ENCODE measurements at regions not wholly inside any gene's neighbourhood (a gene's known extent, or its start where the extent isn't known, plus 50 kb on each side); places are given as distances from the start of the nearest gene placed in this dataset.

GRCh38 chr7:25754751-25755150, 397.2 kb upstream of the NFE2L3 start:
- peaks cover 28% of the 10 kb centered on the region for H3K4me1 ChIP-seq (ENCODE audit: control insufficient read depth, low read depth, low read length)
- no peak overlapping the region for H3K4me3 ChIP-seq (ENCODE audit: low read length)
- no peaks in the 10 kb centered on the region for H3K36me3 ChIP-seq (ENCODE audit: control insufficient read depth, low read depth, low read length)
- H3K9me3 ChIP-seq (ENCODE audit: control insufficient read depth, low read depth, low read length) = no peaks in the 10 kb centered on the region
- no peaks in the 10 kb centered on the region for H3K27me3 ChIP-seq (ENCODE audit: control insufficient read depth, insufficient read depth, low read length)
- no peak overlapping the region for H3K27ac ChIP-seq (ENCODE audit: low read length)
- H3K9ac ChIP-seq (ENCODE audit: low read length) = no peak overlapping the region

GRCh38 chr7:25756601-25757000, 395.4 kb upstream of the NFE2L3 start:
- H3K9ac ChIP-seq (ENCODE audit: low read length) = no peak overlapping the region
- no peaks in the 10 kb centered on the region for H3K36me3 ChIP-seq (ENCODE audit: control insufficient read depth, low read depth, low read length)
- H3K27me3 ChIP-seq (ENCODE audit: control insufficient read depth, insufficient read depth, low read length) = no peaks in the 10 kb centered on the region
- H3K27ac ChIP-seq (ENCODE audit: low read length) = no peak overlapping the region
- peaks cover 27% of the 10 kb centered on the region for H3K4me1 ChIP-seq (ENCODE audit: control insufficient read depth, low read depth, low read length)
- H3K9me3 ChIP-seq (ENCODE audit: control insufficient read depth, low read depth, low read length) = no peaks in the 10 kb centered on the region
- H3K4me3 ChIP-seq (ENCODE audit: low read length) = no peak overlapping the region

- H3K9me3 ChIP-seq (ENCODE audit: control insufficient read depth, low read depth, low read length) = no peaks in the 10 kb centered on the region
- H3K4me3 ChIP-seq (ENCODE audit: low read length) = no peak overlapping the region
- peaks cover 14% of the 10 kb centered on the region for H3K4me1 ChIP-seq (ENCODE audit: control insufficient read depth, low read depth, low read length)
- no peak overlapping the region for H3K27ac ChIP-seq (ENCODE audit: low read length)
- H3K9ac ChIP-seq (ENCODE audit: low read length) = no peak overlapping the region
- H3K36me3 ChIP-seq (ENCODE audit: control insufficient read depth, low read depth, low read length) = no peaks in the 10 kb centered on the region
- H3K27me3 ChIP-seq (ENCODE audit: control insufficient read depth, insufficient read depth, low read length) = no peaks in the 10 kb centered on the region
Observed at GRCh38 chr7:25758559-25758958, 393.4 kb upstream of the NFE2L3 start.

GRCh38 chr7:25759286-25759685, 392.7 kb upstream of the NFE2L3 start:
- Histone ChIP-seq H3K9me3 (ENCODE audit: control insufficient read depth, low read depth, low read length) (no peaks in the 10 kb centered on the region), H3K36me3 (ENCODE audit: control insufficient read depth, low read depth, low read length) (no peaks in the 10 kb centered on the region), H3K4me3 (ENCODE audit: low read length) (no peak overlapping the region), H3K4me1 (ENCODE audit: control insufficient read depth, low read depth, low read length) (peaks cover 12% of the 10 kb centered on the region), H3K27ac (ENCODE audit: low read length) (no peak overlapping the region), H3K27me3 (ENCODE audit: control insufficient read depth, insufficient read depth, low read length) (no peaks in the 10 kb centered on the region), H3K9ac (ENCODE audit: low read length) (no peak overlapping the region)

GRCh38 chr7:25759748-25760147, 392.2 kb upstream of the NFE2L3 start:
- Histone ChIP-seq H3K4me1 (ENCODE audit: control insufficient read depth, low read depth, low read length) (peaks cover 12% of the 10 kb centered on the region), H3K4me3 (ENCODE audit: low read length) (no peak overlapping the region), H3K27ac (ENCODE audit: low read length) (no peak overlapping the region), H3K9me3 (ENCODE audit: control insufficient read depth, low read depth, low read length) (no peaks in the 10 kb centered on the region), H3K9ac (ENCODE audit: low read length) (no peak overlapping the region), H3K36me3 (ENCODE audit: control insufficient read depth, low read depth, low read length) (no peaks in the 10 kb centered on the region), H3K27me3 (ENCODE audit: control insufficient read depth, insufficient read depth, low read length) (no peaks in the 10 kb centered on the region)

GRCh38 chr7:25762511-25763462, 389.2 kb upstream of the NFE2L3 start:
- Histone ChIP-seq H3K9ac (ENCODE audit: low read length) (no peak overlapping the region), H3K4me1 (ENCODE audit: control insufficient read depth, low read depth, low read length) (peaks cover 12% of the 10 kb centered on the region), H3K9me3 (ENCODE audit: control insufficient read depth, low read depth, low read length) (no peaks in the 10 kb centered on the region), H3K27me3 (ENCODE audit: control insufficient read depth, insufficient read depth, low read length) (no peaks in the 10 kb centered on the region), H3K36me3 (ENCODE audit: control insufficient read depth, low read depth, low read length) (no peaks in the 10 kb centered on the region), H3K4me3 (ENCODE audit: low read length) (no peak overlapping the region), H3K27ac (ENCODE audit: low read length) (no peak overlapping the region)

- no peaks in the 10 kb centered on the region for H3K9me3 ChIP-seq (ENCODE audit: control insufficient read depth, low read depth, low read length)
Observed at GRCh38 chr7:25763463-25763860, 388.5 kb upstream of the NFE2L3 start.

GRCh38 chr7:25765110-25765655, 386.8 kb upstream of the NFE2L3 start:
- H3K9ac ChIP-seq (ENCODE audit: low read length) = no peak overlapping the region
- no peaks in the 10 kb centered on the region for H3K27me3 ChIP-seq (ENCODE audit: control insufficient read depth, insufficient read depth, low read length)
- H3K4me3 ChIP-seq (ENCODE audit: low read length) = no peak overlapping the region
- no peaks in the 10 kb centered on the region for H3K9me3 ChIP-seq (ENCODE audit: control insufficient read depth, low read depth, low read length)
- peaks cover under 1% of the 10 kb centered on the region for H3K4me1 ChIP-seq (ENCODE audit: control insufficient read depth, low read depth, low read length)
- H3K36me3 ChIP-seq (ENCODE audit: control insufficient read depth, low read depth, low read length) = no peaks in the 10 kb centered on the region
- no peak overlapping the region for H3K27ac ChIP-seq (ENCODE audit: low read length)

More at GRCh38 chr7:25763463-25763860, 388.5 kb upstream of the NFE2L3 start:
- Histone ChIP-seq H3K4me1 (ENCODE audit: control insufficient read depth, low read depth, low read length) (peaks cover 12% of the 10 kb centered on the region), H3K9ac (ENCODE audit: low read length) (no peak overlapping the region), H3K36me3 (ENCODE audit: control insufficient read depth, low read depth, low read length) (no peaks in the 10 kb centered on the region), H3K4me3 (ENCODE audit: low read length) (no peak overlapping the region), H3K27me3 (ENCODE audit: control insufficient read depth, insufficient read depth, low read length) (no peaks in the 10 kb centered on the region), H3K27ac (ENCODE audit: low read length) (no peak overlapping the region)

- no peaks in the 10 kb centered on the region for H3K4me1 ChIP-seq (ENCODE audit: control insufficient read depth, low read depth, low read length)
- H3K27ac ChIP-seq (ENCODE audit: low read length) = no peak overlapping the region
- H3K9ac ChIP-seq (ENCODE audit: low read length) = no peak overlapping the region
- H3K4me3 ChIP-seq (ENCODE audit: low read length) = no peak overlapping the region
- no peaks in the 10 kb centered on the region for H3K27me3 ChIP-seq (ENCODE audit: control insufficient read depth, insufficient read depth, low read length)
- H3K36me3 ChIP-seq (ENCODE audit: control insufficient read depth, low read depth, low read length) = no peaks in the 10 kb centered on the region
- H3K9me3 ChIP-seq (ENCODE audit: control insufficient read depth, low read depth, low read length) = no peaks in the 10 kb centered on the region
Observed at GRCh38 chr7:25770235-25770634, 381.8 kb upstream of the NFE2L3 start.

GRCh38 chr7:25770670-25771069, 381.3 kb upstream of the NFE2L3 start:
- Histone ChIP-seq H3K27me3 (ENCODE audit: control insufficient read depth, insufficient read depth, low read length) (no peaks in the 10 kb centered on the region), H3K4me3 (ENCODE audit: low read length) (no peak overlapping the region), H3K9me3 (ENCODE audit: control insufficient read depth, low read depth, low read length) (no peaks in the 10 kb centered on the region), H3K4me1 (ENCODE audit: control insufficient read depth, low read depth, low read length) (no peaks in the 10 kb centered on the region), H3K27ac (ENCODE audit: low read length) (no peak overlapping the region), H3K36me3 (ENCODE audit: control insufficient read depth, low read depth, low read length) (no peaks in the 10 kb centered on the region), H3K9ac (ENCODE audit: low read length) (no peak overlapping the region)

GRCh38 chr7:25771491-25771890, 380.5 kb upstream of the NFE2L3 start:
- no peak overlapping the region for H3K27ac ChIP-seq (ENCODE audit: low read length)
- no peaks in the 10 kb centered on the region for H3K4me1 ChIP-seq (ENCODE audit: control insufficient read depth, low read depth, low read length)
- H3K9ac ChIP-seq (ENCODE audit: low read length) = no peak overlapping the region
- no peaks in the 10 kb centered on the region for H3K9me3 ChIP-seq (ENCODE audit: control insufficient read depth, low read depth, low read length)
- H3K27me3 ChIP-seq (ENCODE audit: control insufficient read depth, insufficient read depth, low read length) = no peaks in the 10 kb centered on the region
- H3K4me3 ChIP-seq (ENCODE audit: low read length) = no peak overlapping the region
- H3K36me3 ChIP-seq (ENCODE audit: control insufficient read depth, low read depth, low read length) = no peaks in the 10 kb centered on the region

GRCh38 chr7:25772802-25773201, 379.2 kb upstream of the NFE2L3 start:
- no peaks in the 10 kb centered on the region for H3K36me3 ChIP-seq (ENCODE audit: control insufficient read depth, low read depth, low read length)
- H3K4me3 ChIP-seq (ENCODE audit: low read length) = no peak overlapping the region
- H3K27ac ChIP-seq (ENCODE audit: low read length) = no peak overlapping the region
- H3K4me1 ChIP-seq (ENCODE audit: control insufficient read depth, low read depth, low read length) = no peaks in the 10 kb centered on the region
- H3K27me3 ChIP-seq (ENCODE audit: control insufficient read depth, insufficient read depth, low read length) = no peaks in the 10 kb centered on the region
- no peak overlapping the region for H3K9ac ChIP-seq (ENCODE audit: low read length)
- no peaks in the 10 kb centered on the region for H3K9me3 ChIP-seq (ENCODE audit: control insufficient read depth, low read depth, low read length)
